Motor neuron (in vitro differentiated cells): ENCODE measurements at regions not wholly inside any gene's neighbourhood (a gene's known extent, or its start where the extent isn't known, plus 50 kb on each side); places are given as distances from the start of the nearest gene placed in this dataset.

Experiments used
- ATAC-seq, 8 experiments: fragments of 200-7000 bp; cut with Tn5 transposase; replicated peaks in 6 of 8; 2 replicates each; pipeline ENCODE4 v1.8.0; 2021; ENCODE audit warnings: mild to moderate bottlenecking in 8 of 8, moderate library complexity in 8 of 8
- H3K27ac ChIP-seq, 2 donors: fragments of 250-450 bp; sonication (Bioruptor Pico); 2 replicates each; pipeline ENCODE4 v1.9.0; 2021; ENCODE audit warnings: antibody characterized with exemption in 2 of 2, mild to moderate bottlenecking in 2 of 2, moderate library complexity in 1 of 2
- H3K4me1 ChIP-seq, 2 donors: fragments of 250-450 bp; sonication (Bioruptor Pico); replicated peaks in 1 of 2; 2 replicates each; pipeline ENCODE4 v1.6.1; 2021; ENCODE audit warnings: antibody characterized with exemption in 2 of 2, mild to moderate bottlenecking in 2 of 2, moderate library complexity in 1 of 2
- H3K4me3 ChIP-seq, 5 donors: fragments of 250-450 bp; sonication (Bioruptor Pico); 2 replicates each; pipeline ENCODE4 v1.9.0; 2021; ENCODE audit warnings: antibody characterized with exemption in 5 of 5, mild to moderate bottlenecking in 5 of 5, moderate library complexity in 4 of 5
- WGBS, 10 experiments: fragments of 450-650 bp; shearing (Covaris generic); methylation state at CpG; one replicate each; pipeline ENCODE4 v1.0.0; 2022; 5-methylcytosine and 5-hydroxymethylcytosine counted together
- in situ Hi-C, 9 experiments: fragments of 400-800 bp; cut with MboI; loops; one replicate each; pipeline ENCODE4 v1.15.0; 2021; ENCODE audit warnings: low sequenced_read_pairs in 9 of 9, low pct_unique_long_range_greater_than_20kb in 2 of 9; ENCODE audit not compliant: unreplicated experiment in 9 of 9

GRCh38 chr18:37935086-37935485 is 369.5 kb upstream of the CELF4 start:
- no peak for ATAC-seq
- in situ Hi-C loops: no loop called here
- no peak overlapping the region for H3K4me3 ChIP-seq
- WGBS, 10 experiments: 15 to 100% (median 72%) methylated on average over 1 to 2 of the region's 2 CpGs
- H3K4me1 ChIP-seq: no peaks in the 10 kb centered on the region
- H3K27ac ChIP-seq: no peak overlapping the region

GRCh38 chr18:37930640-37931039 is 365.0 kb upstream of the CELF4 start:
- Histone ChIP-seq H3K4me1 (no peaks in the 10 kb centered on the region), H3K27ac (no peak overlapping the region), H3K4me3 (no peak overlapping the region)
- 3 to 83% (median 38%) methylated on average over 1 to 4 of the region's 4 CpGs for WGBS, 10 experiments
- ATAC-seq: no peak
- in situ Hi-C loops: no loop called here

GRCh38 chr18:37922162-37922561 is 356.6 kb upstream of the CELF4 start:
- H3K4me3 ChIP-seq: no peak overlapping the region
- no peaks in the 10 kb centered on the region for H3K4me1 ChIP-seq
- in situ Hi-C loops: no loop called here
- H3K27ac ChIP-seq: no peak overlapping the region
- ATAC-seq: no peak

- Histone ChIP-seq H3K4me1 (no peaks in the 10 kb centered on the region), H3K27ac (no peak overlapping the region), H3K4me3 (no peak overlapping the region)
- in situ Hi-C loops: no loop called here
- 22 to 87% (median 82%) methylated on average over 1 to 4 of the region's 4 CpGs for WGBS, 10 experiments
- ATAC-seq: no peak
Observed at GRCh38 chr18:37920865-37921264, 355.3 kb upstream of the CELF4 start.

- in situ Hi-C loops: no loop called here
- WGBS, 10 experiments: 0 to 100% (median 100%) methylated on average over 1 of the region's 1 CpG; no CpG with 5 or more reads in 4 of the 10 experiments
- Histone ChIP-seq H3K27ac (no peak overlapping the region), H3K4me1 (no peaks in the 10 kb centered on the region), H3K4me3 (no peak overlapping the region)
- no peak for ATAC-seq
Observed at GRCh38 chr18:37913051-37913450, 347.5 kb upstream of the CELF4 start.

GRCh38 chr18:37902344-37902743 is 336.7 kb upstream of the CELF4 start:
- in situ Hi-C loops: no loop called here
- H3K4me1 ChIP-seq: no peaks in the 10 kb centered on the region
- 6 to 100% (median 84%) methylated on average over 1 to 2 of the region's 2 CpGs; no CpG with 5 or more reads in 1 of the 10 experiments for WGBS, 10 experiments
- H3K27ac ChIP-seq: no peak overlapping the region
- no peak overlapping the region for H3K4me3 ChIP-seq
- ATAC-seq: no peak

GRCh38 chr18:37900326-37900725 is 334.7 kb upstream of the CELF4 start:
- Histone ChIP-seq H3K27ac (no peak overlapping the region), H3K4me1 (no peaks in the 10 kb centered on the region), H3K4me3 (no peak overlapping the region)
- peak in 5 of 8 experiments; percentile 45 to 68 (median 60) for ATAC-seq
- in situ Hi-C loops: no loop called here
- WGBS, 10 experiments: 0 to 67% (median 20%) methylated on average over 1 to 2 of the region's 2 CpGs; no CpG with 5 or more reads in 5 of the 10 experiments

- 7 to 78% (median 40%) methylated on average over 1 to 4 of the region's 5 CpGs; no CpG with 5 or more reads in 3 of the 10 experiments for WGBS, 10 experiments
- no peak overlapping the region for H3K27ac ChIP-seq
- ATAC-seq: no peak
- H3K4me3 ChIP-seq: no peak overlapping the region
- no peaks in the 10 kb centered on the region for H3K4me1 ChIP-seq
- in situ Hi-C loops: no loop called here
Observed at GRCh38 chr18:37889963-37890362, 324.4 kb upstream of the CELF4 start.

- in situ Hi-C loops: no loop called here
- H3K27ac ChIP-seq: no peak overlapping the region
- H3K4me3 ChIP-seq: no peak overlapping the region
- WGBS, 10 experiments: 0 to 100% (median 83%) methylated on average over 1 of the region's 1 CpG; no CpG with 5 or more reads in 4 of the 10 experiments
- ATAC-seq: no peak
- H3K4me1 ChIP-seq: no peaks in the 10 kb centered on the region
Observed at GRCh38 chr18:37874721-37875120, 309.1 kb upstream of the CELF4 start.

- 0 to 83% (median 47%) methylated on average over 1 of the region's 1 CpG; no CpG with 5 or more reads in 6 of the 10 experiments for WGBS, 10 experiments
- in situ Hi-C loops: no loop called here
Observed at GRCh38 chr18:37873416-37873815, 307.8 kb upstream of the CELF4 start.

GRCh38 chr18:37872562-37872961 is 307.0 kb upstream of the CELF4 start:
- no peaks in the 10 kb centered on the region for H3K4me1 ChIP-seq
- H3K27ac ChIP-seq: no peak overlapping the region
- in situ Hi-C loops: no loop called here
- peak in 1 of 8 experiments; percentile 65 for ATAC-seq
- H3K4me3 ChIP-seq: no peak overlapping the region
- WGBS, 10 experiments: 7 to 90% (median 20%) methylated on average over 1 to 2 of the region's 2 CpGs; no CpG with 5 or more reads in 3 of the 10 experiments

More at GRCh38 chr18:37873416-37873815, 307.8 kb upstream of the CELF4 start:
- no peak for ATAC-seq
- H3K4me3 ChIP-seq: no peak overlapping the region
- H3K4me1 ChIP-seq: no peaks in the 10 kb centered on the region
- no peak overlapping the region for H3K27ac ChIP-seq

- WGBS, 10 experiments: 0 to 20% (median 0%) methylated on average over 1 of the region's 1 CpG; no CpG with 5 or more reads in 5 of the 10 experiments
- H3K4me1 ChIP-seq: no peaks in the 10 kb centered on the region
- H3K4me3 ChIP-seq: no peak overlapping the region
- ATAC-seq: peak in 6 of 8 experiments; percentile 49 to 72 (median 52)
- H3K27ac ChIP-seq: no peak overlapping the region
- in situ Hi-C loops: no loop called here
Observed at GRCh38 chr18:37871561-37871960, 306.0 kb upstream of the CELF4 start.

GRCh38 chr18:37869051-37869450 is 303.5 kb upstream of the CELF4 start:
- in situ Hi-C loops: no loop called here
- no peak overlapping the region for H3K27ac ChIP-seq
- H3K4me3 ChIP-seq: no peak overlapping the region
- 0 to 100% (median 84%) methylated on average over 1 to 2 of the region's 2 CpGs; no CpG with 5 or more reads in 4 of the 10 experiments for WGBS, 10 experiments
- ATAC-seq: no peak
- no peaks in the 10 kb centered on the region for H3K4me1 ChIP-seq

- no peak for ATAC-seq
- in situ Hi-C loops: no loop called here
Observed at GRCh38 chr18:37864122-37864521, 298.5 kb upstream of the CELF4 start.

More at GRCh38 chr18:37864122-37864521, 298.5 kb upstream of the CELF4 start:
- H3K27ac ChIP-seq: no peak overlapping the region
- no peak overlapping the region for H3K4me3 ChIP-seq
- WGBS, 10 experiments: 0 to 100% (median 72%) methylated on average over 1 of the region's 1 CpG; no CpG with 5 or more reads in 2 of the 10 experiments
- H3K4me1 ChIP-seq: no peaks in the 10 kb centered on the region
